ENCODE measurements at regions not wholly inside any gene's neighbourhood (a gene's known extent, or its start where the extent isn't known, plus 50 kb on each side); places are given as distances from the start of the nearest gene placed in this dataset.

GRCh38 chr20:63126876-63127699 is 88.8 kb downstream of the YTHDF1 start:
- intact Hi-C loops (cut with DNase I; ENCODE audit: low total_unique reads), result no loop called here
- H3K36me3 ChIP-seq, result no peaks in the 10 kb centered on the region
- no peak overlapping the region for H3K4me3 ChIP-seq
- peaks cover 0 to 9% (median 0%) of the 10 kb centered on the region in 3 donors for H3K9me3 ChIP-seq
- H3K27me3 ChIP-seq, result peaks cover 0 to 82% of the 10 kb centered on the region in 2 donors
- no peak for TF ChIP-seq CTCF (IDR thresholded peaks at IDR 0.05)
- DNase-seq, result peak in 1 of 2 donors; percentile 27
- H3K27ac ChIP-seq, result no peak overlapping the region
- no peaks in the 10 kb centered on the region for H3K4me1 ChIP-seq

GRCh38 chr20:63125838-63126601 is 89.9 kb downstream of the YTHDF1 start:
- peaks cover 0 to 78% of the 10 kb centered on the region in 2 donors for H3K27me3 ChIP-seq
- TF ChIP-seq CTCF (IDR thresholded peaks at IDR 0.05), result no peak
- intact Hi-C loops (cut with DNase I; ENCODE audit: low total_unique reads), result no loop called here
- H3K4me3 ChIP-seq, result no peak overlapping the region
- DNase-seq, result peak in 1 of 2 donors; percentile 40
- H3K9me3 ChIP-seq, result peaks cover 0 to 9% (median 0%) of the 10 kb centered on the region in 3 donors
- H3K4me1 ChIP-seq, result no peaks in the 10 kb centered on the region
- H3K27ac ChIP-seq, result no peak overlapping the region
- H3K36me3 ChIP-seq, result no peaks in the 10 kb centered on the region

GRCh38 chr20:63125581-63125837 is 90.4 kb downstream of the YTHDF1 start:
- no peak for TF ChIP-seq CTCF (IDR thresholded peaks at IDR 0.05)
- no peak for DNase-seq
- intact Hi-C loops (cut with DNase I; ENCODE audit: low total_unique reads), result no loop called here
- H3K4me1 ChIP-seq, result no peaks in the 10 kb centered on the region
- no peaks in the 10 kb centered on the region for H3K36me3 ChIP-seq
- H3K9me3 ChIP-seq, result peaks cover 0 to 9% (median 0%) of the 10 kb centered on the region in 3 donors
- H3K27me3 ChIP-seq, result peaks cover 0 to 77% of the 10 kb centered on the region in 2 donors
- no peak overlapping the region for H3K4me3 ChIP-seq
- H3K27ac ChIP-seq, result no peak overlapping the region

- H3K36me3 ChIP-seq, result no peaks in the 10 kb centered on the region
- H3K4me1 ChIP-seq, result no peaks in the 10 kb centered on the region
- H3K4me3 ChIP-seq, result no peak overlapping the region
- peaks cover 0 to 9% (median 0%) of the 10 kb centered on the region in 3 donors for H3K9me3 ChIP-seq
- H3K27me3 ChIP-seq, result peaks cover 0 to 77% of the 10 kb centered on the region in 2 donors
- intact Hi-C loops (cut with DNase I; ENCODE audit: low total_unique reads), result no loop called here
- peak in 1 of 2 donors; percentile 32 for DNase-seq
- no peak for TF ChIP-seq CTCF (IDR thresholded peaks at IDR 0.05)
- no peak overlapping the region for H3K27ac ChIP-seq
Observed at GRCh38 chr20:63124782-63125580, 91.0 kb downstream of the YTHDF1 start.

- DNase-seq, result peak in 1 of 2 donors; percentile 51
- TF ChIP-seq CTCF (IDR thresholded peaks at IDR 0.05), result no peak
- Histone ChIP-seq H3K4me1 (no peaks in the 10 kb centered on the region), H3K36me3 (no peaks in the 10 kb centered on the region), H3K27ac (no peak overlapping the region), H3K27me3 (peaks cover 0 to 77% of the 10 kb centered on the region in 2 donors), H3K9me3 (peaks cover 0 to 9% (median 0%) of the 10 kb centered on the region in 3 donors), H3K4me3 (no peak overlapping the region)
- intact Hi-C loops (cut with DNase I; ENCODE audit: low total_unique reads), result no loop called here
Observed at GRCh38 chr20:63124092-63124781, 91.7 kb downstream of the YTHDF1 start.
